Loucy (cell line): ENCODE measurements at regions not wholly inside any gene's neighbourhood (a gene's known extent, or its start where the extent isn't known, plus 50 kb on each side); places are given as distances from the start of the nearest gene placed in this dataset.

ENCODE experiments used
- H2AFZ ChIP-seq: fragments of 200-600 bp; sonication (generic); 2 replicates; pipeline ENCODE4 v1.6.0; 2016; ENCODE audit warnings: antibody characterized with exemption, mild to moderate bottlenecking, low read length, moderate library complexity
- H3F3A ChIP-seq: fragments of 200-600 bp; 2 replicates; pipeline ENCODE4 v1.6.0; 2016; ENCODE audit warnings: antibody characterized with exemption, low read depth, mild to moderate bottlenecking
- H3K27me3 ChIP-seq: fragments of 200-600 bp; sonication (generic); 2 replicates; pipeline ENCODE4 v1.6.1; 2014; ENCODE audit warnings: low read length, mild to moderate bottlenecking; ENCODE audit not compliant: insufficient read depth, poor library complexity, severe bottlenecking
- H3K36me3 ChIP-seq: fragments of 200-600 bp; sonication (generic); 2 replicates; pipeline ENCODE4 v1.6.1; 2016; ENCODE audit warnings: low read length; ENCODE audit not compliant: insufficient read depth
- H3K4me1 ChIP-seq: fragments of 200-600 bp; sonication (generic); 2 replicates; pipeline ENCODE4 v1.5.1; 2014; ENCODE audit warnings: low read length, mild to moderate bottlenecking; ENCODE audit not compliant: insufficient read depth, poor library complexity, severe bottlenecking
- H3K4me2 ChIP-seq: fragments of 200-600 bp; sonication (generic); 2 replicates; pipeline ENCODE4 v1.6.0; 2014; ENCODE audit warnings: antibody characterized with exemption, low read length, low read depth, mild to moderate bottlenecking; ENCODE audit not compliant: poor library complexity, severe bottlenecking
- H3K4me3 ChIP-seq: fragments of 200-600 bp; sonication (generic); 2 replicates; pipeline ENCODE4 v1.5.1; 2014; ENCODE audit warnings: low read length, mild to moderate bottlenecking, mixed read lengths; ENCODE audit not compliant: poor library complexity, severe bottlenecking
- H3K79me2 ChIP-seq: fragments of 200-600 bp; sonication (generic); 2 replicates; pipeline ENCODE4 v1.6.1; 2014; ENCODE audit warnings: low read length; ENCODE audit not compliant: insufficient read depth
- H3K9ac ChIP-seq: fragments of 200-600 bp; sonication (generic); 2 replicates; pipeline ENCODE4 v1.6.0; 2014; ENCODE audit warnings: mild to moderate bottlenecking, low read depth, low read length, moderate library complexity; ENCODE audit not compliant: poor library complexity, severe bottlenecking
- H3K9me2 ChIP-seq: fragments of 200-600 bp; sonication (generic); replicated peaks from 2 replicates; pipeline ENCODE4 v1.6.1; 2016; ENCODE audit warnings: low read depth, low read length, mixed read lengths
- H3K9me3 ChIP-seq: fragments of 200-600 bp; sonication (generic); 2 replicates; pipeline ENCODE4 v1.6.1; 2014; ENCODE audit warnings: mild to moderate bottlenecking, antibody characterized with exemption, low read length, low read depth; ENCODE audit not compliant: insufficient read depth
- H4K20me1 ChIP-seq: fragments of 200-600 bp; sonication (generic); 2 replicates; pipeline ENCODE4 v1.6.0; 2014; ENCODE audit warnings: antibody characterized with exemption, low read length, mild to moderate bottlenecking; ENCODE audit not compliant: insufficient read depth, poor library complexity, severe bottlenecking
- EZH2phosphoT487 ChIP-seq: fragments of 200-600 bp; IDR thresholded peaks from 2 replicates; pipeline ENCODE4 v1.6.1; 2018; ENCODE audit warnings: antibody characterized with exemption, mild to moderate bottlenecking, moderate library complexity, borderline replicate concordance
- TF ChIP-seq, protein P1 (sequence below): fragments of 200-600 bp; sonication (generic); conservative IDR thresholded peaks from 2 replicates; pipeline ENCODE4 v1.5.1; 2014; ENCODE audit warnings: mild to moderate bottlenecking, antibody characterized with exemption, low read length

- H3K4me2 ChIP-seq = no peak overlapping the region
- no peaks in the 10 kb centered on the region for H3K9me2 ChIP-seq
- no peak overlapping the region for H3K9ac ChIP-seq
- H3K4me3 ChIP-seq = no peak overlapping the region
- H3K36me3 ChIP-seq = no peaks in the 10 kb centered on the region
- TF ChIP-seq EZH2phosphoT487 = no peak
- TF ChIP-seq, protein P1, sequence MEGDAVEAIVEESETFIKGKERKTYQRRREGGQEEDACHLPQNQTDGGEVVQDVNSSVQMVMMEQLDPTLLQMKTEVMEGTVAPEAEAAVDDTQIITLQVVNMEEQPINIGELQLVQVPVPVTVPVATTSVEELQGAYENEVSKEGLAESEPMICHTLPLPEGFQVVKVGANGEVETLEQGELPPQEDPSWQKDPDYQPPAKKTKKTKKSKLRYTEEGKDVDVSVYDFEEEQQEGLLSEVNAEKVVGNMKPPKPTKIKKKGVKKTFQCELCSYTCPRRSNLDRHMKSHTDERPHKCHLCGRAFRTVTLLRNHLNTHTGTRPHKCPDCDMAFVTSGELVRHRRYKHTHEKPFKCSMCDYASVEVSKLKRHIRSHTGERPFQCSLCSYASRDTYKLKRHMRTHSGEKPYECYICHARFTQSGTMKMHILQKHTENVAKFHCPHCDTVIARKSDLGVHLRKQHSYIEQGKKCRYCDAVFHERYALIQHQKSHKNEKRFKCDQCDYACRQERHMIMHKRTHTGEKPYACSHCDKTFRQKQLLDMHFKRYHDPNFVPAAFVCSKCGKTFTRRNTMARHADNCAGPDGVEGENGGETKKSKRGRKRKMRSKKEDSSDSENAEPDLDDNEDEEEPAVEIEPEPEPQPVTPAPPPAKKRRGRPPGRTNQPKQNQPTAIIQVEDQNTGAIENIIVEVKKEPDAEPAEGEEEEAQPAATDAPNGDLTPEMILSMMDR = no peak
- no peaks in the 10 kb centered on the region for H3K79me2 ChIP-seq
- no peaks in the 10 kb centered on the region for H3K4me1 ChIP-seq
- no peaks in the 10 kb centered on the region for H3F3A ChIP-seq
- no peaks in the 10 kb centered on the region for H3K27me3 ChIP-seq
- H4K20me1 ChIP-seq = no peaks in the 10 kb centered on the region
- no peak overlapping the region for H2AFZ ChIP-seq
- H3K9me3 ChIP-seq = no peaks in the 10 kb centered on the region; the same call in 1 of the 2 replicates
Measured at GRCh38 chr18:40925071-40925541, 1029.9 kb upstream of the PIK3C3 start.

DNA sequence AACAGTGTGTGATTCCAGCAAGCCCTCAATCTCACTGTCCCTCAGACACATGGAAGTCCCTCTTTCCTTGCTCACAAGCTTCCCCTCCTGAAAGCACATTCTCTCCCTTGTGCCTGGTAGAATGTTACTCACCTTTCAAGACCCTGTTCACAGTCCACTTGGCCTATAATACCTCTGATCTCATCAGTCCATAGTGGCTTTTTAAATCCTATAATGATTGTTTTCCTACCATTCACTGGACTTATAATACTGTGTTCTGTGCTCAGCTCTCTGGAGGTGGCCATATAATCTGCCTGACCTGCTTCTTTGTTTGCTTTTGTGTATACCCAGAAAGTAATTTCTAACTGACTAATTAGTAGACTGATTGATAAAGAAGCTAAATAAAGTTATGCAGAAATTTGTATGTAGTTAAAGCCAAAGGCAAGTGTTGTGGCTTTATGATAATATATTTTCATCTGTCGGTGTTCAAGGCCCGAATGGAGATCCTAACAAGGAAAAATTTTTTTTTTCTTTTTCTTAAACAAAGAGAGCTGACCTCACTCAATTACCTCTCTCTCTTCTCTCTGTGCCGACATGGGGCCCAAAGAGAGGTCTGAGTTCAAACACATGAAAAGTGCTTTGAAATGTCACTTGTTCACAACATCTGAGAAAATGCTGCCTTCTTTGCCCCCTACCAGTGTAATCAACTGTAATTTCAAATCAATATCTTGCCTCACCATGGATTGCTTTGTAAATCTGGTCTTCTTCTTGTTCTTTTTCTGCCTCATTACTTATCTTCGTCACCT lies 1033.0 kb upstream of the PIK3C3 start:
- no peak for TF ChIP-seq EZH2phosphoT487
- TF ChIP-seq, protein P1 = no peak
- Histone ChIP-seq H3K9me2 (no peaks in the 10 kb centered on the region), H3K27me3 (no peaks in the 10 kb centered on the region), H3K9ac (no peak overlapping the region), H3K36me3 (no peaks in the 10 kb centered on the region), H2AFZ (no peak overlapping the region), H4K20me1 (no peaks in the 10 kb centered on the region), H3F3A (no peaks in the 10 kb centered on the region), H3K4me2 (no peak overlapping the region), H3K4me3 (no peak overlapping the region), H3K4me1 (no peaks in the 10 kb centered on the region), H3K9me3 (no peaks in the 10 kb centered on the region; the same call in 1 of the 2 replicates), H3K79me2 (no peaks in the 10 kb centered on the region)

DNA sequence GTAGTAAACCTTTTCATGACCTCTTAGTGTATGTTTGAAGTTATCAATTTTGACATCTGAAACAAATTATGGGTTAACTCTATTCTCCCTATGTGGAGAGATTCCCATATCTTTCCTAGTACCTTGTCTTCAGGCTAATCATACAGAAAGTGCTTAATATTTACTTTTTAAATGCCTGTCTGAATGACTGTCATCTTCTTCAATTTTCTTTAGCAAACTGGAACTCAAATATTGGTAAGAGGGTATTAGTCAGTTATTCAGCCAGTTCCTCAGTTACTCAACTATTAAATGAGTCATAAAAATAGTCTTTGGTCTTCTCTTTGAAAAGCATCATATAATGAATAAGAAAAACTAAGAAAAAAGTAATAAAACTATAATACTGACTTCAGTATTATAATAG lies 1038.0 kb upstream of the PIK3C3 start:
- H2AFZ ChIP-seq = no peak overlapping the region
- no peak for TF ChIP-seq EZH2phosphoT487
- TF ChIP-seq, protein P1 = no peak
- no peaks in the 10 kb centered on the region for H4K20me1 ChIP-seq
- H3K9ac ChIP-seq = no peak overlapping the region
- no peaks in the 10 kb centered on the region for H3K4me1 ChIP-seq
- H3K4me3 ChIP-seq = no peak overlapping the region
- H3K27me3 ChIP-seq = no peaks in the 10 kb centered on the region
- H3K79me2 ChIP-seq = no peaks in the 10 kb centered on the region
- no peaks in the 10 kb centered on the region for H3K9me3 ChIP-seq
- H3K4me2 ChIP-seq = no peak overlapping the region
- H3F3A ChIP-seq = no peaks in the 10 kb centered on the region
- no peaks in the 10 kb centered on the region for H3K36me3 ChIP-seq
- 0 out of 2 replicates have a peak, but pooled peaks cover 3% of the 10 kb centered on the region for H3K9me2 ChIP-seq
